AG20443 (cell line): ENCODE measurements at regions not wholly inside any gene's neighbourhood (a gene's known extent, or its start where the extent isn't known, plus 50 kb on each side); places are given as distances from the start of the nearest gene placed in this dataset.

Experiments
- DNase-seq: peaks from one replicate; pipeline ENCODE4 v3.0.0; 2012; ENCODE audit warnings: low spot score, mixed read lengths

- DNase-seq = peak; percentile 43
Measured at GRCh38 chr9:131809941-131810344, 70.1 kb upstream of the RAPGEF1 start.

- DNase-seq = no peak
Measured at GRCh38 chr9:131808291-131808690, 68.4 kb upstream of the RAPGEF1 start.

GRCh38 chr9:131807144-131807983 lies 67.5 kb upstream of the RAPGEF1 start:
- no peak for DNase-seq

- DNase-seq = no peak
Measured at GRCh38 chr9:131805803-131806202, 65.9 kb upstream of the RAPGEF1 start.

GRCh38 chr9:131804826-131805225 lies 65.0 kb upstream of the RAPGEF1 start:
- DNase-seq = no peak

GRCh38 chr9:131803758-131804411 lies 64.0 kb upstream of the RAPGEF1 start:
- no peak for DNase-seq

GRCh38 chr9:131801810-131802209 lies 61.9 kb upstream of the RAPGEF1 start:
- no peak for DNase-seq

GRCh38 chr9:131800843-131801242 lies 61.0 kb upstream of the RAPGEF1 start:
- no peak for DNase-seq

GRCh38 chr9:131800366-131800765 lies 60.5 kb upstream of the RAPGEF1 start:
- no peak for DNase-seq

GRCh38 chr9:131799177-131799823 lies 59.4 kb upstream of the RAPGEF1 start:
- DNase-seq = peak; percentile 77

- DNase-seq = no peak
Measured at GRCh38 chr9:131798246-131798645, 58.4 kb upstream of the RAPGEF1 start.

- DNase-seq = no peak
Measured at GRCh38 chr9:131794393-131794792, 54.5 kb upstream of the RAPGEF1 start.

GRCh38 chr9:131791542-131792254 lies 51.8 kb upstream of the RAPGEF1 start:
- no peak for DNase-seq
